GM12892 (cell line): ENCODE measurements at regions not wholly inside any gene's neighbourhood (a gene's known extent, or its start where the extent isn't known, plus 50 kb on each side); places are given as distances from the start of the nearest gene placed in this dataset.
"Not testable (repeated sequence)": the region's sequence is repeated elsewhere in the genome, so short reads cannot be mapped to it uniquely, and the experiment has no call there.

Experiments used
- DNase-seq: peaks from one replicate; pipeline ENCODE4 v3.0.0; 2011; ENCODE audit not compliant: insufficient read length
- FAIRE-seq: peaks from 2 replicates; lab custom pipeline; 2011; peaks lifted over from hg19 to GRCh38; lab: Jason Lieb, UNC
- POLR2A ChIP-seq: IDR thresholded peaks from 2 replicates; pipeline ENCODE4 v1.6.1; 2011; ENCODE audit warnings: low read depth, low read length, control low read depth
- POLR2AphosphoS5 ChIP-seq: IDR thresholded peaks from 2 replicates; pipeline ENCODE4 v1.6.1; 2011; ENCODE audit warnings: low read depth, low read length, control low read depth
- TAF1 ChIP-seq: IDR thresholded peaks from 2 replicates; pipeline ENCODE4 v1.6.1; 2011; ENCODE audit warnings: low read depth, mild to moderate bottlenecking, control low read depth, low read length, borderline replicate concordance

- DNase-seq, FAIRE-seq: not testable (repeated sequence)
Measured at GRCh38 chr2:66632882-66633281, 198.0 kb downstream of the MEIS1 start.

GRCh38 chr2:66633631-66634030 lies 198.7 kb downstream of the MEIS1 start:
- no peak for TF ChIP-seq TAF1
- TF ChIP-seq POLR2A, result no peak
- no peak for TF ChIP-seq POLR2AphosphoS5
- FAIRE-seq, result no peak
- no peak for DNase-seq

- DNase-seq, result no peak
- no peak for TF ChIP-seq POLR2AphosphoS5
- no peak for TF ChIP-seq POLR2A
- TF ChIP-seq TAF1, result no peak
- FAIRE-seq, result no peak
Measured at GRCh38 chr2:66634784-66635183, 199.9 kb downstream of the MEIS1 start.

GRCh38 chr2:66641685-66642084 lies 206.8 kb downstream of the MEIS1 start:
- DNase-seq, result no peak
- TF ChIP-seq POLR2AphosphoS5, result no peak
- TF ChIP-seq TAF1, result no peak
- TF ChIP-seq POLR2A, result no peak
- FAIRE-seq, result no peak

GRCh38 chr2:66648081-66648480 lies 213.2 kb downstream of the MEIS1 start:
- not testable (repeated sequence) for DNase-seq, FAIRE-seq

GRCh38 chr2:66649006-66649405 lies 214.1 kb downstream of the MEIS1 start:
- no peak for TF ChIP-seq POLR2AphosphoS5
- TF ChIP-seq TAF1, result no peak
- FAIRE-seq, result no peak
- DNase-seq, result no peak

GRCh38 chr2:66651295-66651694 lies 216.4 kb downstream of the MEIS1 start:
- FAIRE-seq, result no peak
- no peak for DNase-seq
- TF ChIP-seq POLR2AphosphoS5 (no peak), TAF1 (no peak), POLR2A (no peak)

GRCh38 chr2:66660804-66661203 lies 225.9 kb downstream of the MEIS1 start:
- DNase-seq (no peak), FAIRE-seq (no peak)
- no peak for TF ChIP-seq POLR2AphosphoS5
- TF ChIP-seq POLR2A, result no peak
- no peak for TF ChIP-seq TAF1

- TF ChIP-seq TAF1 (no peak), POLR2AphosphoS5 (no peak), POLR2A (no peak)
- FAIRE-seq (no peak), DNase-seq (no peak)
Measured at GRCh38 chr2:66661253-66662173, 226.6 kb downstream of the MEIS1 start.

GRCh38 chr2:66665124-66665984 lies 230.4 kb downstream of the MEIS1 start:
- DNase-seq, result no peak
- TF ChIP-seq TAF1 (no peak), POLR2A (no peak), POLR2AphosphoS5 (no peak)
- FAIRE-seq, result no peak

GRCh38 chr2:66667301-66667700 lies 232.4 kb downstream of the MEIS1 start:
- TF ChIP-seq POLR2AphosphoS5, result no peak
- TF ChIP-seq TAF1, result no peak
- TF ChIP-seq POLR2A, result no peak
- FAIRE-seq (no peak), DNase-seq (no peak)

GRCh38 chr2:66673286-66673685 lies 238.4 kb downstream of the MEIS1 start:
- TF ChIP-seq TAF1 (no peak), POLR2A (no peak), POLR2AphosphoS5 (no peak)
- DNase-seq (no peak), FAIRE-seq (no peak)
